ENCODE measurements at regions not wholly inside any gene's neighbourhood (a gene's known extent, or its start where the extent isn't known, plus 50 kb on each side); places are given as distances from the start of the nearest gene placed in this dataset.

- TF ChIP-seq, protein P1, sequence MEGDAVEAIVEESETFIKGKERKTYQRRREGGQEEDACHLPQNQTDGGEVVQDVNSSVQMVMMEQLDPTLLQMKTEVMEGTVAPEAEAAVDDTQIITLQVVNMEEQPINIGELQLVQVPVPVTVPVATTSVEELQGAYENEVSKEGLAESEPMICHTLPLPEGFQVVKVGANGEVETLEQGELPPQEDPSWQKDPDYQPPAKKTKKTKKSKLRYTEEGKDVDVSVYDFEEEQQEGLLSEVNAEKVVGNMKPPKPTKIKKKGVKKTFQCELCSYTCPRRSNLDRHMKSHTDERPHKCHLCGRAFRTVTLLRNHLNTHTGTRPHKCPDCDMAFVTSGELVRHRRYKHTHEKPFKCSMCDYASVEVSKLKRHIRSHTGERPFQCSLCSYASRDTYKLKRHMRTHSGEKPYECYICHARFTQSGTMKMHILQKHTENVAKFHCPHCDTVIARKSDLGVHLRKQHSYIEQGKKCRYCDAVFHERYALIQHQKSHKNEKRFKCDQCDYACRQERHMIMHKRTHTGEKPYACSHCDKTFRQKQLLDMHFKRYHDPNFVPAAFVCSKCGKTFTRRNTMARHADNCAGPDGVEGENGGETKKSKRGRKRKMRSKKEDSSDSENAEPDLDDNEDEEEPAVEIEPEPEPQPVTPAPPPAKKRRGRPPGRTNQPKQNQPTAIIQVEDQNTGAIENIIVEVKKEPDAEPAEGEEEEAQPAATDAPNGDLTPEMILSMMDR (IDR thresholded peaks at IDR 0.05), result no peak
- TF ChIP-seq RCOR1 (IDR thresholded peaks at IDR 0.05; ENCODE audit: low read length) (no peak), FOSL2 (IDR thresholded peaks at IDR 0.05; ENCODE audit: borderline replicate concordance, low read depth) (no peak), MAX (IDR thresholded peaks at IDR 0.05; ENCODE audit: low read depth) (no peak), RAD21 (IDR thresholded peaks at IDR 0.05; ENCODE audit: low read length) (no peak), RFX5 (IDR thresholded peaks at IDR 0.05; ENCODE audit: low read length) (no peak), POLR2AphosphoS5 (IDR thresholded peaks at IDR 0.05; ENCODE audit: low read depth, low read length) (no peak), MXI1 (IDR thresholded peaks at IDR 0.05; ENCODE audit: low read depth, low read length) (no peak), FOXM1 (IDR thresholded peaks at IDR 0.05; ENCODE audit: low read depth) (no peak), REST (IDR thresholded peaks at IDR 0.05; ENCODE audit: low read depth, low read length) (no peak), NRF1 (IDR thresholded peaks at IDR 0.05; ENCODE audit: low read depth, low read length) (no peak)
These were observed 176.2 kb upstream of the ETV3 start for GRCh38 chr1:157314408-157314807.

All from SK-N-SH (cell line).